ENCODE measurements at regions not wholly inside any gene's neighbourhood (a gene's known extent, or its start where the extent isn't known, plus 50 kb on each side); places are given as distances from the start of the nearest gene placed in this dataset.

GRCh38 chr9:36728651-36729520, 156.2 kb downstream of the MELK start:
- BruUV-seq (replicated peaks): no TSS peak
- DNase-seq (ENCODE audit: extremely low read depth in 1 of 4, low spot score in 3 of 4) (peak; percentile 57 to 72 (median 65)), ATAC-seq (peak; percentile 91), FAIRE-seq (peak; percentile 81)
- POLR2A ChIA-PET: interaction anchor here (0.6 to 1.3 kb wide), 3 partner anchors 11 to 28 kb away, joined by 3 to 4 read pairs (median 3); no protein-coding TSS in a partner anchor
- Histone ChIP-seq H3K4me2 (ENCODE audit: insufficient read depth, low read length) (no peak overlapping the region), H3K27ac (ENCODE audit: extremely low read depth, low read depth, low read length) (no peak overlapping the region), H4K20me1 (replicated peaks; ENCODE audit: control insufficient read depth, insufficient read depth, low read length) (no peaks in the 10 kb centered on the region), H3K4me1 (replicated peaks in 1 of 2; ENCODE audit: control insufficient read depth in 2 of 2, insufficient read depth in 2 of 2, low read length in 2 of 2) (no peaks in the 10 kb centered on the region), H3K4me3 (no peak overlapping the region), H3K9ac (ENCODE audit: insufficient read depth in 1 of 2, low read depth in 2 of 2, low read length in 2 of 2) (no peak overlapping the region), H3K9me3 (replicated peaks; ENCODE audit: control insufficient read depth, insufficient read depth, low read depth, low read length) (no peaks in the 10 kb centered on the region), H3K9me1 (ENCODE audit: control insufficient read depth, insufficient read depth, low read length) (no peaks in the 10 kb centered on the region), H3K27me3 (ENCODE audit: control insufficient read depth in 2 of 2, insufficient read depth in 2 of 2, low read length in 2 of 2) (peaks cover 3 to 13% of the 10 kb centered on the region in 2 experiments; a peak in 4 of 5 replicates), H3K79me2 (ENCODE audit: control insufficient read depth, insufficient read depth, low read length) (no peaks in the 10 kb centered on the region), H3K36me3 (ENCODE audit: control insufficient read depth, insufficient read depth, low read length) (no peaks in the 10 kb centered on the region), H2AFZ (ENCODE audit: low read depth, low read length) (no peak overlapping the region)
- intact Hi-C loops (cut with micrococcal nuclease) (loop anchor here (2.0 to 5.0 kb wide), 3 partner anchors 97 to 322 kb away; no protein-coding TSS in a partner anchor), in situ Hi-C loops (cut with MboI) (loop anchor here (25.0 kb wide), 1 partner anchor 317 kb away; the partner anchor contains the start of gene RNF38)
- 29% methylated on average over 3 of the region's 5 CpGs for WGBS (ENCODE audit: insufficient coverage, low coverage, missing lambda C conversion rate)
- CTCF ChIA-PET (ENCODE audit: low intra/inter-chr PET ratio): interaction anchor here (0.8 to 2.4 kb wide), 4 partner anchors 96 to 322 kb away, joined by 3 to 11 read pairs (median 4); no protein-coding TSS in a partner anchor
- TF ChIP-seq KAT7 (CRISPR knock-in tag; IDR thresholded peaks at IDR 0.05; ENCODE audit: borderline replicate concordance) (no peak), MYC (IDR thresholded peaks at IDR 0.05; ENCODE audit: low read depth, low read length) (no peak), MYC (CRISPR knock-in tag; IDR thresholded peaks at IDR 0.05; ENCODE audit: borderline replicate concordance, low read depth) (no peak), E2F6 (IDR thresholded peaks at IDR 0.05; ENCODE audit: borderline replicate concordance in 1 of 2, extremely low read depth in 1 of 2, insufficient read depth in 1 of 2, insufficient read length in 1 of 2, low read depth in 1 of 2, low read length in 1 of 2, poor library complexity in 1 of 2, severe bottlenecking in 1 of 2) (no peak), RBFOX2 (IDR thresholded peaks at IDR 0.05; ENCODE audit: low read depth, low read length) (no peak), RBM25 (IDR thresholded peaks at IDR 0.05; ENCODE audit: low read depth, low read length, severe bottlenecking) (no peak), ZNF766 (CRISPR knock-in tag; conservative IDR thresholded peaks at IDR 0.05) (no peak), BHLHE40 (IDR thresholded peaks at IDR 0.05; ENCODE audit: low read length) (no peak), TCF7 (IDR thresholded peaks at IDR 0.05; ENCODE audit: borderline replicate concordance) (no peak), CREB1 (IDR thresholded peaks at IDR 0.05) (no peak), CREB1 (CRISPR knock-in tag; IDR thresholded peaks at IDR 0.05) (no peak), ZNF584 (CRISPR knock-in tag; IDR thresholded peaks at IDR 0.05; ENCODE audit: low read depth) (no peak), ZNF583 (CRISPR knock-in tag; IDR thresholded peaks at IDR 0.05) (no peak), RAD51 (IDR thresholded peaks at IDR 0.05; ENCODE audit: borderline replicate concordance, low read depth) (no peak), TAF15 (IDR thresholded peaks at IDR 0.05; ENCODE audit: low read depth, low read length) (no peak), NFIX (CRISPR knock-in tag; IDR thresholded peaks at IDR 0.05; ENCODE audit: low read depth) (peak; percentile 39; the same call in 1 of the 2 replicates), RAD21 (CRISPR knock-in tag; conservative IDR thresholded peaks at IDR 0.05 in 1 of 2, IDR thresholded peaks at IDR 0.05 in 1 of 2) (peak; percentile 74 to 83), NFIC (IDR thresholded peaks at IDR 0.05) (peak; percentile 79), RBM39 (optimal IDR thresholded peaks at IDR 0.05; ENCODE audit: low read depth, low read length) (no peak), ZNF24 (IDR thresholded peaks at IDR 0.05) (peak; percentile 44; the same call in 1 of the 2 replicates)
- TF ChIP-seq, protein P1, sequence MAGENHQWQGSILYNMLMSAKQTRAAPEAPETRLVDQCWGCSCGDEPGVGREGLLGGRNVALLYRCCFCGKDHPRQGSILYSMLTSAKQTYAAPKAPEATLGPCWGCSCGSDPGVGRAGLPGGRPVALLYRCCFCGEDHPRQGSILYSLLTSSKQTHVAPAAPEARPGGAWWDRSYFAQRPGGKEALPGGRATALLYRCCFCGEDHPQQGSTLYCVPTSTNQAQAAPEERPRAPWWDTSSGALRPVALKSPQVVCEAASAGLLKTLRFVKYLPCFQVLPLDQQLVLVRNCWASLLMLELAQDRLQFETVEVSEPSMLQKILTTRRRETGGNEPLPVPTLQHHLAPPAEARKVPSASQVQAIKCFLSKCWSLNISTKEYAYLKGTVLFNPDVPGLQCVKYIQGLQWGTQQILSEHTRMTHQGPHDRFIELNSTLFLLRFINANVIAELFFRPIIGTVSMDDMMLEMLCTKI (IDR thresholded peaks at IDR 0.05; ENCODE audit: partially characterized antibody): no peak

Data from K562 (cell line).